ENCODE measurements at regions not wholly inside any gene's neighbourhood (a gene's known extent, or its start where the extent isn't known, plus 50 kb on each side); places are given as distances from the start of the nearest gene placed in this dataset.

DNA sequence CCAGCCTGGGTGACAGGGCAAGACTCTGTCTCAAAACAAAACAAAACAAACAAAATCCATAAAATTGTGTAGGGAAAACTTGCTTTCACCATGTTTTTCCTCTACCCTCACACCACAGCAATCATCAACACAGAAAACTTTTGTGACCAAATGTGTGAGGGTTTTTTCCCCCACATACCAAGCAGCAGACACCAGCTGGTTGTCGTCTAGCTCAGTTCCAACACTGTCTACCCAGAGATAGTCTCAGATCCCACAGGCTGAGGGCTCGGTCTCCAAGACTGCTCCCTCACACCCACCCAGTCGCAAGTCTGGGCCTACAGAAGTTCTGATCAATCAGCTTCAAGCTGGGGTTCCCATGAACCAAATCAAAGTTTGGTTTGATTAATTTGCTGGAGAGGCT, 322.4 kb upstream of the MAGI2 start:
- Histone ChIP-seq H3K9ac (ENCODE audit: extremely low read depth, low read length, poor library complexity, severe bottlenecking) (no peak overlapping the region), H3K9me3 (ENCODE audit: control insufficient read depth, low read length) (no peaks in the 10 kb centered on the region), H3K27me3 (ENCODE audit: control insufficient read depth, insufficient read depth, low read length, poor library complexity, severe bottlenecking) (no peaks in the 10 kb centered on the region), H3K27ac (ENCODE audit: low read depth, low read length) (no peak overlapping the region), H3K36me3 (ENCODE audit: control insufficient read depth, insufficient read depth, low read length) (no peaks in the 10 kb centered on the region), H3K4me1 (ENCODE audit: control insufficient read depth, insufficient read depth, low read length) (no peaks in the 10 kb centered on the region), H3K4me3 (ENCODE audit: low read length) (no peak overlapping the region)
- Mint-ChIP-seq H3K36me3 (ENCODE audit: low read depth) (no peaks in the 10 kb centered on the region), H3K4me3 (no peak overlapping the region), H3K27me3 (ENCODE audit: insufficient read depth) (no peaks in the 10 kb centered on the region), H3K27ac (no peak overlapping the region), H3K9me3 (no peaks in the 10 kb centered on the region), H3K4me1 (no peaks in the 10 kb centered on the region)
- 88 to 93% methylated on average over 2 to 3 of the region's 3 CpGs for WGBS, 2 experiments (ENCODE audit: insufficient coverage in 1 of 2, insufficient read length in 1 of 2)
- DNase-seq, result no peak
- TF ChIP-seq, protein P1, sequence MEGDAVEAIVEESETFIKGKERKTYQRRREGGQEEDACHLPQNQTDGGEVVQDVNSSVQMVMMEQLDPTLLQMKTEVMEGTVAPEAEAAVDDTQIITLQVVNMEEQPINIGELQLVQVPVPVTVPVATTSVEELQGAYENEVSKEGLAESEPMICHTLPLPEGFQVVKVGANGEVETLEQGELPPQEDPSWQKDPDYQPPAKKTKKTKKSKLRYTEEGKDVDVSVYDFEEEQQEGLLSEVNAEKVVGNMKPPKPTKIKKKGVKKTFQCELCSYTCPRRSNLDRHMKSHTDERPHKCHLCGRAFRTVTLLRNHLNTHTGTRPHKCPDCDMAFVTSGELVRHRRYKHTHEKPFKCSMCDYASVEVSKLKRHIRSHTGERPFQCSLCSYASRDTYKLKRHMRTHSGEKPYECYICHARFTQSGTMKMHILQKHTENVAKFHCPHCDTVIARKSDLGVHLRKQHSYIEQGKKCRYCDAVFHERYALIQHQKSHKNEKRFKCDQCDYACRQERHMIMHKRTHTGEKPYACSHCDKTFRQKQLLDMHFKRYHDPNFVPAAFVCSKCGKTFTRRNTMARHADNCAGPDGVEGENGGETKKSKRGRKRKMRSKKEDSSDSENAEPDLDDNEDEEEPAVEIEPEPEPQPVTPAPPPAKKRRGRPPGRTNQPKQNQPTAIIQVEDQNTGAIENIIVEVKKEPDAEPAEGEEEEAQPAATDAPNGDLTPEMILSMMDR (conservative IDR thresholded peaks at IDR 0.05), result no peak

DNA sequence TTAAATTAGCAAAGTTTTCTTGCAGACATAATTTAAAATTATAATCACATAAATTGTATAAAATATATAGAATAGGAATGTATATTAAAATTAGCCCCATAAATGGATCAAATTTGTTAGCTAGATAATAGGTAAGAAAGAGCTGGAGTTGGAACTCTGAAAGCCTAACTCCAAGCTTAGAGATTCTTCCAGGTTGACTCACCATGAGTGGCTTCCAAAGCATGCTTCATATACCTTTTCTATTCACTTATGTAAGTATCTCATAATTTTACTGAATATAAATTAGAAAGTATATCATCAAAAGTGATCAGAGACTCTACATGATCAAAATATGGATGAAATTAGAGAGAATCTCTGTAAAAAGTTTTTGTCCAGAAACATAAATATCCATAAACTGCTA, 320.7 kb upstream of the MAGI2 start:
- H3K36me3 ChIP-seq (ENCODE audit: control insufficient read depth, insufficient read depth, low read length), result no peaks in the 10 kb centered on the region
- Mint-ChIP-seq H3K4me3 (no peak overlapping the region), H3K36me3 (ENCODE audit: low read depth) (no peaks in the 10 kb centered on the region), H3K4me1 (no peaks in the 10 kb centered on the region), H3K27ac (no peak overlapping the region), H3K9me3 (no peaks in the 10 kb centered on the region), H3K27me3 (ENCODE audit: insufficient read depth) (no peaks in the 10 kb centered on the region)
- DNase-seq, result no peak
- no peak overlapping the region for H3K9ac ChIP-seq (ENCODE audit: extremely low read depth, low read length, poor library complexity, severe bottlenecking)
- no peaks in the 10 kb centered on the region for H3K27me3 ChIP-seq (ENCODE audit: control insufficient read depth, insufficient read depth, low read length, poor library complexity, severe bottlenecking)
- no peak overlapping the region for H3K4me3 ChIP-seq (ENCODE audit: low read length)
- no peaks in the 10 kb centered on the region for H3K4me1 ChIP-seq (ENCODE audit: control insufficient read depth, insufficient read depth, low read length)
- no peak overlapping the region for H3K27ac ChIP-seq (ENCODE audit: low read depth, low read length)
- TF ChIP-seq, protein P1 (conservative IDR thresholded peaks at IDR 0.05), result no peak
- H3K9me3 ChIP-seq (ENCODE audit: control insufficient read depth, low read length), result no peaks in the 10 kb centered on the region

GRCh38 chr7:79770970-79771369, 317.5 kb upstream of the MAGI2 start:
- H3K9me3 Mint-ChIP-seq, result peaks cover 6% of the 10 kb centered on the region
- H3K36me3 Mint-ChIP-seq (ENCODE audit: low read depth), result no peaks in the 10 kb centered on the region
- H3K27ac Mint-ChIP-seq, result no peak overlapping the region
- no peaks in the 10 kb centered on the region for H3K4me1 Mint-ChIP-seq
- WGBS, 2 experiments (ENCODE audit: insufficient coverage in 1 of 2, insufficient read length in 1 of 2), result 100% methylated on average over 1 of the region's 2 CpGs
- no peak overlapping the region for H3K9ac ChIP-seq (ENCODE audit: extremely low read depth, low read length, poor library complexity, severe bottlenecking)
- no peaks in the 10 kb centered on the region for H3K9me3 ChIP-seq (ENCODE audit: control insufficient read depth, low read length)
- TF ChIP-seq, protein P1 (conservative IDR thresholded peaks at IDR 0.05), result no peak
- no peak for DNase-seq
- H3K4me3 Mint-ChIP-seq, result no peak overlapping the region
- no peak overlapping the region for H3K4me3 ChIP-seq (ENCODE audit: low read length)
- H3K4me1 ChIP-seq (ENCODE audit: control insufficient read depth, insufficient read depth, low read length), result no peaks in the 10 kb centered on the region
- no peaks in the 10 kb centered on the region for H3K27me3 Mint-ChIP-seq (ENCODE audit: insufficient read depth)
- no peaks in the 10 kb centered on the region for H3K36me3 ChIP-seq (ENCODE audit: control insufficient read depth, insufficient read depth, low read length)
- no peaks in the 10 kb centered on the region for H3K27me3 ChIP-seq (ENCODE audit: control insufficient read depth, insufficient read depth, low read length, poor library complexity, severe bottlenecking)
- no peak overlapping the region for H3K27ac ChIP-seq (ENCODE audit: low read depth, low read length)

All from endodermal cell (in vitro differentiated cells).